PC-9 (cell line): ENCODE measurements at regions not wholly inside any gene's neighbourhood (a gene's known extent, or its start where the extent isn't known, plus 50 kb on each side); places are given as distances from the start of the nearest gene placed in this dataset.

Source experiments
- BruUV-seq: library from RNA; stranded (reverse); fragments of 400-500 nt; replicated peaks from 2 replicates; lab custom pipeline; 2021; lab: Mats Ljungman, UMichigan
- CTCF ChIA-PET: fragments of 300-600 bp; sonication (Branson Sonifier 250); formaldehyde crosslinking; loops from one replicate; lab custom pipeline; 2022; ENCODE audit warnings: antibody characterized with exemption; lab: Charles Lee
- POLR2A ChIA-PET: fragments of 300-600 bp; sonication (Branson Sonifier 250); formaldehyde crosslinking; loops from one replicate; lab custom pipeline; 2022; ENCODE audit warnings: antibody characterized with exemption; ENCODE audit not compliant: unreplicated experiment; lab: Charles Lee
- DNase-seq, 2 experiments: peaks; one replicate each; pipeline versions ENCODE4 v3.0.0 to v3.0.0-alpha.2; 2015 to 2022; ENCODE audit warnings: mixed read lengths in 1 of 2
- H2AFZ ChIP-seq: fragments of 200-600 bp; sonication (generic); 2 replicates; pipeline ENCODE4 v1.8.1; 2017; ENCODE audit warnings: antibody characterized with exemption
- H3F3A ChIP-seq: fragments of 200-600 bp; sonication (generic); 2 replicates; pipeline ENCODE4 v1.8.1; 2017; ENCODE audit warnings: antibody characterized with exemption, mild to moderate bottlenecking, low read depth; ENCODE audit not compliant: insufficient read depth
- H3K27ac ChIP-seq: fragments of 200-600 bp; sonication (generic); 2 replicates; pipeline ENCODE4 v1.6.1; 2016; ENCODE audit warnings: mixed run types
- H3K27me3 ChIP-seq: fragments of 200-600 bp; sonication (generic); 2 replicates; pipeline ENCODE4 v1.6.1; 2016; ENCODE audit warnings: low read depth, mixed run types; ENCODE audit not compliant: insufficient read depth
- H3K36me3 ChIP-seq: fragments of 200-600 bp; sonication (generic); 2 replicates; pipeline ENCODE4 v1.6.1; 2016; ENCODE audit warnings: low read depth, mixed run types
- H3K4me1 ChIP-seq: fragments of 200-600 bp; sonication (generic); replicated peaks from 2 replicates; pipeline ENCODE4 v1.6.1; 2016; ENCODE audit warnings: mixed run types; ENCODE audit not compliant: insufficient read depth
- H3K4me2 ChIP-seq: fragments of 200-600 bp; sonication (generic); 2 replicates; pipeline ENCODE4 v1.6.1; 2017; ENCODE audit warnings: mixed run types
- H3K4me3 ChIP-seq: fragments of 200-600 bp; sonication (generic); 2 replicates; pipeline ENCODE4 v1.6.1; 2016; ENCODE audit warnings: mixed run types
- H3K79me2 ChIP-seq: fragments of 200-600 bp; sonication (generic); 2 replicates; pipeline ENCODE4 v1.6.1; 2017; ENCODE audit warnings: low read depth, mixed run types
- H3K9me2 ChIP-seq: fragments of 200-600 bp; sonication (generic); 2 replicates; pipeline ENCODE4 v1.8.1; 2017; ENCODE audit warnings: mild to moderate bottlenecking; ENCODE audit not compliant: insufficient read depth
- H3K9me3 ChIP-seq: fragments of 200-600 bp; sonication (generic); 2 replicates; pipeline ENCODE4 v1.8.1; 2016; ENCODE audit warnings: low read depth; ENCODE audit not compliant: insufficient read depth
- H4K20me1 ChIP-seq: fragments of 200-600 bp; sonication (generic); 2 replicates; pipeline ENCODE4 v1.8.1; 2017; ENCODE audit not compliant: insufficient read depth
- EZH2 ChIP-seq: fragments of 200-600 bp; sonication (generic); IDR thresholded peaks from 2 replicates; pipeline ENCODE4 v1.8.0; 2017; ENCODE audit warnings: antibody characterized with exemption, low read depth
- intact Hi-C: fragments of 100-400 bp; cut with micrococcal nuclease; formaldehyde crosslinking; loops from one replicate; pipeline ENCODE4 v1.10.0; 2022; ENCODE audit not compliant: unreplicated experiment
- TF ChIP-seq, protein P1 (sequence below): fragments of 200-600 bp; sonication (generic); conservative IDR thresholded peaks from 2 replicates; pipeline ENCODE4 v1.6.1; 2017; ENCODE audit warnings: mixed run types, antibody characterized with exemption, mild to moderate bottlenecking, moderate library complexity

DNA sequence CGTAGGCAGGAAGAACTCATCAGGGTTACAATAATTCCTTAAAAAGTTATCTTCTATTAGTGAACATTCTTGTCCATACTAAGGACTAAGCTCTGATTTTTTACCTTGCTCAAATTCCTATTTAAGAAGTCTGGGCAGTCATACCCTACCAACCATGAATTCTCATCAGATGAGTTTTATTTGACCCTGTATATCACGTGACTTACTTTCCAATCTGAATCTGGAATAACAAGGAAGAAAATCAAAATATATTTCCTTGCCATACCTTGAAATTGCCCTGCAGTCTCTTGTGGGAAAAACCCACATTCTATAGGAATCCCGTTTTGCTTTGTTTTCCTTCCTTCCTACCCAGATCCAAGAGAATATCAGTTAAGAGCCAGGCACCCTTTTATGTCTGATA lies 352.7 kb downstream of the AKAIN1 start:
- Histone ChIP-seq H3K36me3 (no peaks in the 10 kb centered on the region), H3K27me3 (no peaks in the 10 kb centered on the region), H3K27ac (no peak overlapping the region), H3K4me1 (no peaks in the 10 kb centered on the region), H3K79me2 (no peaks in the 10 kb centered on the region), H3K4me3 (no peak overlapping the region), H3K9me3 (no peaks in the 10 kb centered on the region), H3K9me2 (no peaks in the 10 kb centered on the region), H2AFZ (no peak overlapping the region), H3K4me2 (no peak overlapping the region), H3F3A (no peaks in the 10 kb centered on the region), H4K20me1 (no peaks in the 10 kb centered on the region)
- intact Hi-C loops, result no loop called here
- DNase-seq, result no peak
- POLR2A ChIA-PET, result no interaction called here
- no TSS peak for BruUV-seq
- no peak for TF ChIP-seq EZH2
- TF ChIP-seq, protein P1, sequence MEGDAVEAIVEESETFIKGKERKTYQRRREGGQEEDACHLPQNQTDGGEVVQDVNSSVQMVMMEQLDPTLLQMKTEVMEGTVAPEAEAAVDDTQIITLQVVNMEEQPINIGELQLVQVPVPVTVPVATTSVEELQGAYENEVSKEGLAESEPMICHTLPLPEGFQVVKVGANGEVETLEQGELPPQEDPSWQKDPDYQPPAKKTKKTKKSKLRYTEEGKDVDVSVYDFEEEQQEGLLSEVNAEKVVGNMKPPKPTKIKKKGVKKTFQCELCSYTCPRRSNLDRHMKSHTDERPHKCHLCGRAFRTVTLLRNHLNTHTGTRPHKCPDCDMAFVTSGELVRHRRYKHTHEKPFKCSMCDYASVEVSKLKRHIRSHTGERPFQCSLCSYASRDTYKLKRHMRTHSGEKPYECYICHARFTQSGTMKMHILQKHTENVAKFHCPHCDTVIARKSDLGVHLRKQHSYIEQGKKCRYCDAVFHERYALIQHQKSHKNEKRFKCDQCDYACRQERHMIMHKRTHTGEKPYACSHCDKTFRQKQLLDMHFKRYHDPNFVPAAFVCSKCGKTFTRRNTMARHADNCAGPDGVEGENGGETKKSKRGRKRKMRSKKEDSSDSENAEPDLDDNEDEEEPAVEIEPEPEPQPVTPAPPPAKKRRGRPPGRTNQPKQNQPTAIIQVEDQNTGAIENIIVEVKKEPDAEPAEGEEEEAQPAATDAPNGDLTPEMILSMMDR, result no peak
- CTCF ChIA-PET, result no interaction called here

DNA sequence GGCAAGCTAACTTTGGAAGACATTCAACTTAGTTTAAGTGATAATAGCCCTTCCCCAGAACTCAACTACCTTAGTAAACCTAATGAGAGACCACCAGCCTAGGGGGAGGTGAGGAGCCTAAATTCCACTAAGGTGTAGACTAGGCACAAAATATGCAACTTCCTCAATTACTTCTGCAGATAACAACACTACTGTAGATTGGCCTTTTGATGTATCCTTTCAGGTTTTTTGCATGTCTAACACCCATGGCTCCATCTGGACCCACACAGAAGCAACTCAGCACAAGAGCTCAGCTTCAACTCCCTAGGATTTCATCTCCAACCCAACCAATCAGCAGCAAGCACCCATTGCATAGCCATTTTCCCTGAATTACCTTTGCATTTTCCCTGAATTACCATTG lies 353.3 kb downstream of the AKAIN1 start:
- Histone ChIP-seq H2AFZ (no peak overlapping the region), H3K4me1 (no peaks in the 10 kb centered on the region), H3K4me2 (no peak overlapping the region), H3K79me2 (no peaks in the 10 kb centered on the region), H3K9me2 (no peaks in the 10 kb centered on the region), H3K9me3 (no peaks in the 10 kb centered on the region), H3K4me3 (no peak overlapping the region), H3K36me3 (no peaks in the 10 kb centered on the region), H3F3A (no peaks in the 10 kb centered on the region), H3K27ac (no peak overlapping the region), H4K20me1 (no peaks in the 10 kb centered on the region), H3K27me3 (no peaks in the 10 kb centered on the region)
- intact Hi-C loops, result no loop called here
- TF ChIP-seq, protein P1, result no peak
- no peak for TF ChIP-seq EZH2
- ChIA-PET CTCF (no interaction called here), POLR2A (no interaction called here)
- no TSS peak for BruUV-seq
- no peak for DNase-seq

DNA sequence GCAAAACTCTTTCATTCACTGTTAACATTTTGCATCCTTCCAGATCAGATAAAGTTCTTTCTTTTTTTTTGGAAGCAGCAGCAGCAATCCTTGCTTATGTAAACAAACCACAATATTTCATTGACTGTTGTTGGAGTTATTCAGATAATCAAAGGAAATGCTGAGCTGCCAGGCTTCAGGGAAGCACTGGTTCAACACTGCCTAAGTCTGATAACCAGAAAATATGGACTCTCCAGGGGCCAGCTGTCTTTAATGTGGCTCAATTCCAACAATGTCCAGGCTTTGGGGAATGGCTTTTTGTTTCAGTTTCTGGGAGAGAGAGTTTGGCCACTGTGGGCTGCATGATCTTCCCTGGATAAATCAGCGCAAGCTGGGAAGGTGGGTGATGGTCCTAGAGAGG lies 354.3 kb downstream of the AKAIN1 start:
- Histone ChIP-seq H4K20me1 (no peaks in the 10 kb centered on the region), H3K4me1 (no peaks in the 10 kb centered on the region), H3K27me3 (no peaks in the 10 kb centered on the region), H3K9me3 (no peaks in the 10 kb centered on the region), H3K27ac (no peak overlapping the region), H3K79me2 (no peaks in the 10 kb centered on the region), H2AFZ (no peak overlapping the region), H3F3A (no peaks in the 10 kb centered on the region), H3K9me2 (no peaks in the 10 kb centered on the region), H3K4me3 (no peak overlapping the region), H3K36me3 (no peaks in the 10 kb centered on the region), H3K4me2 (no peak overlapping the region)
- CTCF ChIA-PET, result no interaction called here
- no peak for DNase-seq
- no TSS peak for BruUV-seq
- TF ChIP-seq EZH2, result no peak
- TF ChIP-seq, protein P1, result no peak
- intact Hi-C loops, result no loop called here
- POLR2A ChIA-PET, result no interaction called here
